Smooth muscle cell (in vitro differentiated cells): ENCODE measurements at regions not wholly inside any gene's neighbourhood (a gene's known extent, or its start where the extent isn't known, plus 50 kb on each side); places are given as distances from the start of the nearest gene placed in this dataset.

Experiments used
- DNase-seq: peaks from one replicate; lab custom pipeline; 2025; ENCODE audit not compliant: unreplicated experiment; lab: John Stamatoyannopoulos, UW
- H2AFZ ChIP-seq: fragments of 200-600 bp; sonication (generic); 2 replicates; pipeline ENCODE4 v1.6.0; 2016; ENCODE audit warnings: antibody characterized with exemption, low read depth, mild to moderate bottlenecking
- H3F3A ChIP-seq: fragments of 200-600 bp; sonication (generic); 2 replicates; pipeline ENCODE4 v1.6.0; 2017; ENCODE audit warnings: antibody characterized with exemption, low read depth
- H3K27ac ChIP-seq: fragments of 200-600 bp; sonication (generic); 2 replicates; pipeline ENCODE4 v1.5.1; 2016; ENCODE audit warnings: low read depth, mild to moderate bottlenecking
- H3K27me3 ChIP-seq: fragments of 200-600 bp; sonication (generic); 2 replicates; pipeline ENCODE4 v1.6.1; 2016; ENCODE audit warnings: low read depth, mild to moderate bottlenecking
- H3K36me3 ChIP-seq: fragments of 200-600 bp; sonication (generic); 2 replicates; pipeline ENCODE4 v1.5.1; 2016; ENCODE audit warnings: low read depth
- H3K4me1 ChIP-seq: fragments of 200-600 bp; sonication (generic); 2 replicates; pipeline ENCODE4 v1.5.1; 2016; ENCODE audit warnings: low read depth
- H3K4me2 ChIP-seq: fragments of 200-600 bp; sonication (generic); 2 replicates; pipeline ENCODE4 v1.6.0; 2016; ENCODE audit warnings: mild to moderate bottlenecking
- H3K4me3 ChIP-seq: fragments of 200-600 bp; sonication (generic); 2 replicates; pipeline ENCODE4 v1.5.1; 2016; ENCODE audit warnings: mild to moderate bottlenecking
- H3K79me2 ChIP-seq: fragments of 200-600 bp; sonication (generic); 2 replicates; pipeline ENCODE4 v1.6.0; 2016; ENCODE audit warnings: low read depth, mild to moderate bottlenecking
- H3K9ac ChIP-seq: fragments of 200-600 bp; sonication (generic); 2 replicates; pipeline ENCODE4 v1.6.0; 2016; ENCODE audit warnings: low read depth
- H3K9me3 ChIP-seq: fragments of 200-600 bp; sonication (generic); replicated peaks from 2 replicates; pipeline ENCODE4 v1.5.1; 2016; ENCODE audit warnings: low read depth
- H4K20me1 ChIP-seq: fragments of 200-600 bp; sonication (generic); 2 replicates; pipeline ENCODE4 v1.6.0; 2016; ENCODE audit warnings: low read depth
- CTCF ChIP-seq: fragments of 200-600 bp; sonication (generic); IDR thresholded peaks from 2 replicates; pipeline ENCODE4 v1.5.1; 2017; ENCODE audit warnings: borderline replicate concordance, mild to moderate bottlenecking, antibody characterized with exemption; ENCODE audit not compliant: insufficient read depth, poor library complexity, severe bottlenecking
- WGBS: methylation state at CpG from one replicate; pipeline ENCODE4 v1.1.7; 2016; ENCODE audit warnings: low lambda C conversion rate; 5-methylcytosine and 5-hydroxymethylcytosine counted together

GRCh38 chr9:100869326-100869725, 159.2 kb upstream of the PLPPR1 start:
- no peaks in the 10 kb centered on the region for H3F3A ChIP-seq
- H3K79me2 ChIP-seq = no peaks in the 10 kb centered on the region
- no peaks in the 10 kb centered on the region for H4K20me1 ChIP-seq
- H3K9ac ChIP-seq = no peak overlapping the region
- TF ChIP-seq CTCF = no peak
- H3K4me3 ChIP-seq = no peak overlapping the region
- WGBS = 87% methylated on average over 3 of the region's 3 CpGs
- no peak overlapping the region for H2AFZ ChIP-seq
- H3K4me2 ChIP-seq = no peak overlapping the region
- H3K36me3 ChIP-seq = no peaks in the 10 kb centered on the region
- no peaks in the 10 kb centered on the region for H3K9me3 ChIP-seq
- DNase-seq = no peak
- no peaks in the 10 kb centered on the region for H3K4me1 ChIP-seq
- no peaks in the 10 kb centered on the region for H3K27me3 ChIP-seq
- no peak overlapping the region for H3K27ac ChIP-seq

- H3K9me3 ChIP-seq = no peaks in the 10 kb centered on the region
- no peak overlapping the region for H3K4me3 ChIP-seq
- H3K27ac ChIP-seq = no peak overlapping the region
- no peaks in the 10 kb centered on the region for H3K79me2 ChIP-seq
- no peak overlapping the region for H3K4me2 ChIP-seq
- no peaks in the 10 kb centered on the region for H3K36me3 ChIP-seq
- no peak overlapping the region for H2AFZ ChIP-seq
- H3K27me3 ChIP-seq = no peaks in the 10 kb centered on the region
- H3K9ac ChIP-seq = no peak overlapping the region
- H3F3A ChIP-seq = no peaks in the 10 kb centered on the region
- 91% methylated on average over 1 of the region's 1 CpG for WGBS
- no peak for DNase-seq
- peaks cover 10% of the 10 kb centered on the region for H3K4me1 ChIP-seq
- no peaks in the 10 kb centered on the region for H4K20me1 ChIP-seq
- TF ChIP-seq CTCF = no peak
Measured at GRCh38 chr9:100879884-100880283, 148.6 kb upstream of the PLPPR1 start.

- WGBS = 91% methylated on average over 2 of the region's 2 CpGs
- TF ChIP-seq CTCF = no peak
- H3K27ac ChIP-seq = no peak overlapping the region
Measured at GRCh38 chr9:100880284-100880683, 148.2 kb upstream of the PLPPR1 start.

GRCh38 chr9:100884518-100884917, 144.0 kb upstream of the PLPPR1 start:
- no peak overlapping the region for H3K4me3 ChIP-seq
- H3K9ac ChIP-seq = no peak overlapping the region
- no peak for DNase-seq
- H2AFZ ChIP-seq = no peak overlapping the region
- no peaks in the 10 kb centered on the region for H4K20me1 ChIP-seq
- 47% methylated on average over 4 of the region's 4 CpGs for WGBS
- H3K4me1 ChIP-seq = peaks cover 10% of the 10 kb centered on the region
- peak overlapping the region; percentile 52 for H3K4me2 ChIP-seq
- H3K27ac ChIP-seq = no peak overlapping the region
- H3F3A ChIP-seq = no peaks in the 10 kb centered on the region
- H3K9me3 ChIP-seq = no peaks in the 10 kb centered on the region
- no peaks in the 10 kb centered on the region for H3K36me3 ChIP-seq
- no peaks in the 10 kb centered on the region for H3K27me3 ChIP-seq
- H3K79me2 ChIP-seq = no peaks in the 10 kb centered on the region
- TF ChIP-seq CTCF = no peak

More at GRCh38 chr9:100880284-100880683, 148.2 kb upstream of the PLPPR1 start:
- DNase-seq = no peak
- no peaks in the 10 kb centered on the region for H3K9me3 ChIP-seq
- no peaks in the 10 kb centered on the region for H3K79me2 ChIP-seq
- H3K36me3 ChIP-seq = no peaks in the 10 kb centered on the region
- no peak overlapping the region for H3K4me3 ChIP-seq
- no peak overlapping the region for H3K9ac ChIP-seq
- H3K4me2 ChIP-seq = no peak overlapping the region
- H3K27me3 ChIP-seq = no peaks in the 10 kb centered on the region
- no peaks in the 10 kb centered on the region for H3F3A ChIP-seq
- H3K4me1 ChIP-seq = peaks cover 10% of the 10 kb centered on the region
- no peak overlapping the region for H2AFZ ChIP-seq
- no peaks in the 10 kb centered on the region for H4K20me1 ChIP-seq
